Endothelial cell of hepatic sinusoid (primary cell): ENCODE measurements at regions not wholly inside any gene's neighbourhood (a gene's known extent, or its start where the extent isn't known, plus 50 kb on each side); places are given as distances from the start of the nearest gene placed in this dataset.
"Not testable (repeated sequence)": the region's sequence is repeated elsewhere in the genome, so short reads cannot be mapped to it uniquely, and the experiment has no call there.

Experiments
- in situ Hi-C: cut with HindIII; loops from 2 replicates; pipeline ENCODE4 v1.10.0; 2017; ENCODE audit warnings: low sequenced_read_pairs

GRCh38 chrX:39425124-39425806 is 624.0 kb downstream of the MID1IP1 start:
- in situ Hi-C loops, result no loop called here

DNA sequence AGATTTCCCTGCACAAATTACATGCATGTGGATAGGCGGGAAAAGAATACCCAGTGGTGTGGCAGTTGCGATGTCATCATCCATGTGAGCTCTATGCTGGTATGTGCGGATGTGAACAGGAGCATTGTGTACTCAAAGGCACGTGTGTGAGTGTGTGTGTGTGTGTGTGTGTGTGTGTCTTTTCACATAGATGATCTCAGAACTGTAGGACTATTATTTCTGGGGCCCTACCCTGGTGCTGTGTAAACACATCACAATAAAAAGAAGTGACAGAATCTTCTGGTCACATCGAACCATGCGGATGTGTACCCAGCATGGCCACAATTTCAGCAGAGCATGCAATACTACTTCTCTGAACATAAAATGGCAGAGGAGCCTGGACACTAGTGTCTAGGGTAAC is 624.8 kb downstream of the MID1IP1 start:
- in situ Hi-C loops, result no loop called here

- in situ Hi-C loops, result no loop called here
Measured at GRCh38 chrX:39427492-39427891, 626.2 kb downstream of the MID1IP1 start.

DNA sequence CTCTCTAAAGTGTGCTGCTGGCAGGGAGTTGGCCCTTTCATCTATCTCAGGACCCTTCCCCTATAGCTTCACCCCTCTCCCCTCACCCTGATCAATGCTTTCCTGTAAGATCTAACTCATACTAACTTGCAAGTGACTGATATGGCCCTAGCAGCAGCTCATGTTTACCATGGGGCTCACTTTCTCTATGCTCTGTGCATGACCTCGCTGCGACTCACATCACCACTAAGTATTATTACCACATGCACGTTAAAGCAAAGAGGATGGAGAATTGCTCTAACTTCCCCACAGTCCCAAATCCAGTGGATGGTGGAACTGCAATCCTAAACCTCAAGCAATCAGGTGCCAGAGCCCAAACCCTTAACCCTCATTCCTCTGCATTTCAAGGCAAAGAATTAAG is 626.6 kb downstream of the MID1IP1 start:
- in situ Hi-C loops, result no loop called here

DNA sequence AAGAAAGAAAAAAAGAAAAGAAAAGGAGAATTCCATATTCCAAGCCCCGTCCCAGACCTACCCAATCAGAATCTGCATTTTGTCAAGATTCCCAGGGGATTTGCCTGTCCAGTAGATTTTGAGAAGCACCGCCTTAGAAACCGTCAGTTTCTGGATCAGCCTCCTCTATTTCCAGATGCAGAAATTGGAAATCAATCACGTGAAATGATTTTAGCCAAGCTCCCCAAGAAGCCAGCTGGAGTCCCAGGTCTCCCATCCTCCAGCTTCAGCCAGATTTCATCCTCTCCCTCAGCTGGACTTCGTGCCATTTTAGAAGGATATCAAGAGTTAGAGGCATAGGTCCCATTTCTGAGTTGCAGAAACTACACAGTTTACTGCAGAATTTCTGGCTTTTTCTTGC is 629.3 kb downstream of the MID1IP1 start:
- in situ Hi-C loops, result no loop called here

- in situ Hi-C loops, result no loop called here
Measured at GRCh38 chrX:39431893-39432292, 630.6 kb downstream of the MID1IP1 start.

GRCh38 chrX:39434671-39435070 is 633.4 kb downstream of the MID1IP1 start:
- in situ Hi-C loops, result not testable (repeated sequence)

DNA sequence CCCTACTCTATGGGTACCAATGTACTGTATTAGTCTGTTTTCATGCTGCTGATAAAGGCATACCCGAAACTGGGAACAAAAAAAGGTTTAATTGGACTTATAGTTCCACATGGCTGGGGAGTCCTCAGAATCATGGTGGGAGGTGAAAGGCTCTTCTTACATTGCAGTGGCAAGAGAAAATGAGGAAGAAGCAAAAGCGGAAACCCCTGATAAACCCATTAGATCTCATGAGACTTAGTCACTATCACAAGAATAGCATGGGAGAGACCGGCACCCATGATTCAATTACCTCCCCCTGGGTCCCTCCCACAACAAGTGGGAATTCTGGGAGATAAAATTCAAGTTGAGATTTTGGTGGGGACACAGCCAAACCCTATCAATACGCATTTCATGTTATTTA is 635.3 kb downstream of the MID1IP1 start:
- in situ Hi-C loops, result not testable (repeated sequence)

DNA sequence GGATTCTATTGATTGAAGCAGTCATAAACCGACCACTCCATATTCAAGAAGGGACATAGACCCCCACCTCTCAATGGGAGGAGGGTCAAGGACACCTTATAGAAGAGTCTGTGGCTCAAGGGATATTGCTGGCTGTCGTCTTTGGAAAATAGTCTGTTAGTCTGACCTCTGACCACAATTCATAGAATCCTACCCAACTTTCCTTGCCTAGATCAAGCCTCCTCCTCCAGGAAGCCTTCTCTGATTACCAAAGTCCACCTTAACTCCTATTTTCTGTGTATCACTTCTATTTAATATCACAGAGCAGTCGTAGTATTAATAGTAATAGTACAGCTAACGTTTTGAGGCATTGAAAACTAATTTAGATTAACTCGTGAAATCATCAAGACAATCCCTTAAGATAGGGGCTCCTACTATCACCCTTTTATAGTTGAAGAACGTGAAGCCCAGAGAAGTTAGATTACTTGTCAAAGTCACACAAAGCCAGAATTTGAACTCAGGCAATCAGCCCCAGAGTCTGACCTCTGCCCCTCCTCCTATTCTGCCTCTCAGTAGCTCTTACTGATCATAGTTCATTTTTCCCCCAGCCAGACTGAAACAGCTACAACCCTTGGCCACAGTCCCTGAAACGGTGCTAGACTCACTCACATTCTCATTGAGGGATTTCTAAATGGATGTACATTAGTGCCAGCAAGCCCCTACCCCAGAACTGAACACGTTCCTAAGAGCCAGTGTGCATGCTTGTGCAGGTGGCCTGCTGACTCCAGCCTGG is 636.6 kb downstream of the MID1IP1 start:
- in situ Hi-C loops, result no loop called here

DNA sequence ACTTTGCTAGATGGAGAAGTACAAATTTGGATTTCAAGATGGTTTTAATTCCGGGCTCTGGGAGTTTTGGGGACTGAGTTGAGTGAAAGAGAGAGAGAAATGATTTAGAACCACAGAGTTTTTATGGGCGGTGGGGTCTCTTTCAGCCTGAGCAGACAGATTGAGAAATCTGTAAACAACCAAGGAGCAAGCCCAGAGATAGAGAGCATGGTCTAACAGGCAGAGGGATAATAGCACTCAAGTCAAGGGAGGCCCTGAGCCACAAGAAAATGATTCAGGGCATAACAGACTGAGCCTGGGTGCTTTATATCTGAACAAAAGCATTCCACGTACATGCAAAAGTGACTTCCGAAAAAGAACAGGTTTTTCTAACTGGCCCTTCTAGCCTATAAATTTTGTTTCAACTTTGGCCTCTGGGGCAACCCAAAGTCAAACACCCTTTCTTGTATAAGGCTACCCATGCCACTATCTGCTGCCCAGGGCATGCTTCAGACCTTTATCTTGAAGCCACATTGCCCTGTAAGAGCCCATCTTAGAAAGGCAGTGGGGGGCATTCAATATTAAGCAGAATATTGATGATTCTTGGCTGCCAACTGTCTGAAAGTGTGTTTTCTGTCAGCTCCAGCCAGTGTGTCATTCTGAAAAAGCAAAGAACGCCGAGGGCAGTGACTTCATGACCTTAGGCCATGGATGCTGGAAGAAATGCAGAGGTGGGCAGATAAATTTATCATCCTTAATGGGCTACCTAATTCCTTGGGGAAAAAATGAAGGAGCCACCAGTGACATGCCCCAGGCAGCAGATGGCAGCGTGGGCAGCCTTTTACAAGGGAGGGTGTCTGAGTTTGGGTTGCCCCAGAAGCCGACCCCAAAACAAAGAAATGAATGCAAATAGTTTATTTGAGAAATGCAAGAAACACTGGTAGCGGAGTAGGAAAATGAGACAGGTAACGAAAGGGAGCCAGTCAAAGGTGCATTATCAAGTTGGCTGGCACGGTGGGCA is 637.6 kb downstream of the MID1IP1 start:
- in situ Hi-C loops, result no loop called here

DNA sequence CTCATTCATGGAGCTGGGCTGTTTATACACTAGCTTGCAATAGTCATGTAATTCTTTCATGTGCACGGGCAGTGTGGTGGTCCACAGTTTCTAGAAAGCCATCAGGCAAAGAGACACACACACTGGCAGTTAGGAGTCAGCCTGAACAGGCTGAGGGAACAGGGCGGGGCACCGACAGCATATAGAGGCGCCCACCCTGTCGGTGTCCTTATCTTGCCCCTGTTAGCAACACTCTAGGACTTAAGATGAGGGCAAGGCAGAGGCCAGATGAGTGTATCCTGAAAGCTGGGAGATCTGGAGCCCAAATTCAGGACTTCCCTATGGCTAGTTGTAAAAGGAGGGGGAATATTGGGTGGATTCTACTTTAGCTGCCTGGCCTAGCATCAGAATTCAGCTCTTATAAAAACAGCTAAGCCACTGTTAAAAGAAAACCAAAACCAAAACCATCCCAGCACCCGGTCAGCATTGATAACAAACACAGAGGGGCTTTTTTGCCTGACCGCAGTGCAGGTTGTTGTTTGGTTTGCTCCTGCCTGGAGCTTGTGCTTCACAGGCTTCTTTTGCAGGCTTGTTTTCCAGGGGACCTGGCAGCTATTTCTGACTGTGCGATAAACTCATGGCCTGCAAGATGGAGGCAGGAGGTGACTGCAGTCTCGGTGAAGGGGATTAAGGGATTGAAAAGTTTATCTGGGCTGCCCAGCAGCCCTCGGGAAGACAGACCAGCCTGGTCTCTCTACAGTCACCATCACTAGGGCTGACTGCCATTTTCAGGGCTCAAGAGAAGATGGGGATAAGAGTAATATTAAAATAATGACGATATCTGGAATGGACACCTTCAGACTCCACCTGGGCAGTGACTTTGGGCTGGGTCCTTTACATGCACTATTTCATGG is 638.9 kb downstream of the MID1IP1 start:
- in situ Hi-C loops, result no loop called here

- in situ Hi-C loops, result no loop called here
Measured at GRCh38 chrX:39440799-39441284, 639.6 kb downstream of the MID1IP1 start.

- in situ Hi-C loops, result no loop called here
Measured at GRCh38 chrX:39442332-39442731, 641.1 kb downstream of the MID1IP1 start.

GRCh38 chrX:39443240-39443639 is 642.0 kb downstream of the MID1IP1 start:
- in situ Hi-C loops, result no loop called here

GRCh38 chrX:39445336-39445735 is 644.1 kb downstream of the MID1IP1 start:
- in situ Hi-C loops, result no loop called here

DNA sequence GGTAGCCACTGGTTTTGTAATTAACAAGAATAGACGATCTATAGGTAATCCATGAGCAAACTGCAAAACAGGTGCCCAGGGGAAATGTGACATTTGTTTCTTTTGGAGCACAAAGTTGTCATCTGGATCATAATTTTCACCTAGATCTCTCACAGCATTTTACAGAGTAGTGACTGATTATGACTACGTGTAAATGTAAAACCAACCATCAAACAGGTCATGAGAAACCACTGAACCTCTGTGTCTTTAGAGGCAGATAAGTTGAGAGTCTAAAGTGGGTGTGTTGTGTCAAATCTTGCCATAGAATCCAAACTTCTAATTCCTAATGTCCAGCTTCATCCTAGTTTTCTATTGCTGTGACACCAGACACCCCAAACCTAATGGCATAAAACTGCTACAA is 648.1 kb downstream of the MID1IP1 start:
- in situ Hi-C loops, result no loop called here

DNA sequence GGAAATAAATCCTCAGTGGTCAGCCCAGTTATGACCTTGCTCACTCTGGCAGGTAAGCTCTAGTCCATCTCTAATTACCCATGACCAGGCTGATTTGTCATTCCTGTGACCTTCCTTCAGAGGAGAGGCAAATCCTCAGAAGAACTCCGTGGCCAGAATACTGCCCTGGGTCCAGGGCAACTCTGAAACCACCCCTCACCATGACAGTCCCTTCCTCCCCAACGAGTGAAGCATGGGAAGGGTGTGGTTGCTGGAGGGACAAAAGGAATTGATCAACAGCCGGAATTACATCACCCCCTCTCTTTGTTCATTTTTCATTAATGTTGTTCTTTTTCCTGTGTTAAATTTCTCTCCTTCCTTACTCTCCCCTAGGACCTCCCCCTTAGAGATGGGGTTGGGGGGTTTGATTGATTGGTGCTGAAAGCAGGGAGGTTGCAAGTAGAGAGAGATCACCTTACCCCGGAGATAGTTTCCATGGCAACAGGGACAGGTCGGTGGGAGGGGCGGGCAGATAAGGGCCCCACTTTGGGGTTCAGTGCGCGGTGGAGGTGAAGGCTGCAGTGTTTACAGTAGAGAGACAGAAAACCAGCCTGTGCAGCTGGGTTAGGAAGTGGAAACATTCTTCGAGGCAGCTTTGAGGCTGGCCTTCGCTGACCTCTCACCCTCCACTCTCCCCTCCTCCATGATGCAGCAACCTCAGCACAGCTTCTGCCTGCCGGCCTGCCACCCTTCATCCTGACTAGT is 647.4 kb downstream of the BCOR start:
- in situ Hi-C loops, result no loop called here

DNA sequence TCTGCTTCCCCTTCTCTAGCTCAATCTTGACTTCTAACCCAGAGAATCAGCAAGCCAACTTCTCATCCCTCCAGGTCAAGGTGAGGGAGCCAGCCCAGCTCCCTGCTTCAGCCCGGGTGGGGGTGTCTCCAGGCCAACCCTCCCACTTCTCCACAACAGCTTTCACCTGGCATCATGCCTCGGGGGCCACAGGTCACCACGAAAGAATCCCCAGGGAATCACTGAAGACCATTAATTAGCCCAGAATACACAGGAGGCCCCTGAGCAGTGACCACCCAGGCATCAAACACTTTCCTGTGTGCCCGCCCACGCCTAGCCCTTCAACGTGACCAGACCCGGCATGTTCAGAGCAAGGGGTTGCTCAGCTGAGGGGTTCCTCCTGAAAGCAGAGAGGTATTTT is 646.7 kb downstream of the BCOR start:
- in situ Hi-C loops, result no loop called here

GRCh38 chrX:39452401-39452800 is 645.4 kb downstream of the BCOR start:
- in situ Hi-C loops, result no loop called here
